Activated T-cell treated with anti-CD3 and anti-CD28 coated beads, Interleukin-2, amount 50 U/mL, for 4 hours (primary cell): ENCODE measurements at regions not wholly inside any gene's neighbourhood (a gene's known extent, or its start where the extent isn't known, plus 50 kb on each side); places are given as distances from the start of the nearest gene placed in this dataset.

Experiments
- ATAC-seq, 2 donors: fragments of 200-7000 bp; cut with Tn5 transposase; one replicate each; pipeline ENCODE4 v1.10.0; 2021
- DNase-seq: peaks from one replicate; pipeline ENCODE4 v3.0.0-alpha.2; 2020
- H3K27me3 Mint-ChIP-seq: one replicate; pipeline ENCODE4 v1.8.0; 2021; ENCODE audit warnings: low read depth, mixed read lengths
- H3K36me3 Mint-ChIP-seq: one replicate; pipeline ENCODE4 v1.8.0; 2022; ENCODE audit warnings: mixed read lengths; ENCODE audit not compliant: insufficient read depth
- H3K4me1 Mint-ChIP-seq: one replicate; pipeline ENCODE4 v1.8.0; 2021; ENCODE audit warnings: low read depth, mixed read lengths
- H3K4me3 Mint-ChIP-seq: one replicate; pipeline ENCODE4 v1.8.0; 2021; ENCODE audit warnings: mild to moderate bottlenecking, moderate library complexity, mixed read lengths
- H3K9me3 Mint-ChIP-seq: one replicate; pipeline ENCODE4 v1.8.0; 2021; ENCODE audit warnings: mixed read lengths

DNA sequence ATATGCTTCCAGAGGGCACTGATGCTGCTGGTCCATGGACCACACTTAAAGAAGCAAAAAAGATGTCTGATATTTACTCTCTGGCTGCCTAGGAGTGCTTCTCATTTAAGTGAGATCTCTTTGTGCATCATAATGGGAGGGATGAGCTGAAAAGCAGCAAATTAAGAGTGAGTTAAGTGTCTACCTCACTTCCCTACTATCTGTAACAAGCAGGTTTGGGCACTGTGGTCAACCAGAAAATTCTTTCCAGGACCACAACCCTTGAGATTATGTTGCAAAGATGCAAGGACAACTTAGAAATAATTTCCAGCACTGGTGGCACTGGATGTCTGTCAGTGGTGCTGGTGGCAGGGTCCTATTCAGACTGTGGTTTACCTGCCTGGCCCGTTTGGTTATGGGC, 52.1 kb upstream of the USPL1 start:
- Mint-ChIP-seq H3K4me3 (no peak overlapping the region), H3K9me3 (no peaks in the 10 kb centered on the region), H3K4me1 (peaks cover 6% of the 10 kb centered on the region), H3K36me3 (no peaks in the 10 kb centered on the region), H3K27me3 (peaks cover 5% of the 10 kb centered on the region)
- ATAC-seq (no peak), DNase-seq (no peak)

DNA sequence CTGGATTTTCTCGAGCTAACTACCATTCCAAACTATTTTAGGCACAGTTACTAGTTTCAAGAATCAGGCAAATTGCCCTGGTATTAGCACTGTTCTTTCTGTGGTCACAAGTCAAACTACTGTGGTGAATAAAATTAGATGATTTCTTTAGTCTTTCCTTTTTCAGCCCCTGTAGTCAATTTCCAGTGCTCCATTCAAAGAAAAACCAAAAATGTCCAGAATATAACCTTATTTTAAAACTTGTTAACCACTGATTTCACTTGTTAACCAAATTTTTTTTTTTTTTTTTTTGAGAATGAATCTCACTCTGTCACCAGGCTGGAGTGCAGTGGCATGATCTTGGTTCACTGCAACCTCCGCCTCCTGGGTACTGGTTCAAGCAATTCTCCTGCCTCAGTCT, 50.6 kb upstream of the USPL1 start:
- H3K27me3 Mint-ChIP-seq, result no peaks in the 10 kb centered on the region
- ATAC-seq, result no peak
- H3K9me3 Mint-ChIP-seq, result no peaks in the 10 kb centered on the region
- DNase-seq, result no peak
- no peak overlapping the region for H3K4me3 Mint-ChIP-seq
- H3K36me3 Mint-ChIP-seq, result no peaks in the 10 kb centered on the region
- H3K4me1 Mint-ChIP-seq, result peaks cover 11% of the 10 kb centered on the region
